ENCODE measurements at regions not wholly inside any gene's neighbourhood (a gene's known extent, or its start where the extent isn't known, plus 50 kb on each side); places are given as distances from the start of the nearest gene placed in this dataset.

DNA sequence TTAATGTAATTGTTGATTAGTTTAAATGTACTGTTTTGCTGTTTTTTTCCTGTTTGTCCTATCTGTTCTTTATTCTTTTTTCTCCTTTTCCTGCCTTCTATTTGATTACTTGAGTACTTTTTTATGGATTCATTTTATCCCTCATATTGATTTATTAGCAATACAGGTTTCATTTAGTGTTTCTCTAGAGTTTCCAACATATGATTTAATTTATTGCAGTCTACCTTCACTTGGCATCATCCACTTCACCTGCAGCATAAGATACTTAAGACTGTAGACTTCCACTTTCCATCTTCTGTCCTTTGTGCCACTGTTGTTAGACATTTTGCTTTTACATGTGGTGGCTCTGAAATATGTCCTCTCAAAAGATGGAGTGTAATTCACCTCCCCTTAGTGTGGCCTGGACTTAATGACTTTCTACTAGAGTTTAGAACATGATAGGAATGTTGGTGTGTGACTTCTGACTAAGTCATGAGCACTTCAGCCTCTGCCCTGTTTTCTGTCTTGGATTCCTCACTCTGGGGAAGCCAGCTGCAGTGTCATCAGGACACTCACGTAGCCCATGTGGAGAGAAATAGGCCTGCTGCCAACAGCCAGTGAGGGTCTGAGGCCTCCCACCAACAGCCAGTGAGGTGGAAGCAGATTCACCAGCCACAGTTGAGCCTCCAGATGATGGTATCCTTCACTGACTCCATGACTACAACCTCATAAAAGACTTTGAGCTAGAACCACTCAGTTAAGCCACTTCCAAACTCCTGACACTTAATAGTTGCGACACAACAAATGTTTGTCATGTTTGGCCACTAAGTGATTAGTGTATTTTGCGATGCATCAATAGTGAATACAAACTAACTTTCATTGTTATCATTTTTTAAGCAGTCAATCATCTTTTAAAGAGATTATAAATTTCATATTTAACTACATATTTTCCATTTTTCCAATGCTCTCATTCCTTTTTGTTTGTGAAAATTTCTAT lies 643.5 kb upstream of the DPP6 start:
- TF ChIP-seq POLR2A (IDR thresholded peaks at IDR 0.05): no peak
- TF ChIP-seq CTCF (IDR thresholded peaks at IDR 0.05): no peak

Measured in thyroid gland (tissue), 4 donors.